Stomach (tissue), 4 donors: ENCODE measurements at regions not wholly inside any gene's neighbourhood (a gene's known extent, or its start where the extent isn't known, plus 50 kb on each side); places are given as distances from the start of the nearest gene placed in this dataset.

Experiments used
- POLR2A ChIP-seq, 4 donors: fragments of 450-650 bp; IDR thresholded peaks; one replicate each; pipeline ENCODE4 v1.6.1; 2016; ENCODE audit warnings: antibody characterized with exemption in 4 of 4, control low read depth in 2 of 4, mild to moderate bottlenecking in 1 of 4, moderate library complexity in 1 of 4
- TF ChIP-seq, protein P1 (sequence below), 7 experiments: fragments of 450-650 bp in 4 of 7; fragments of 200-600 bp in 3 of 7; sonication (generic) in 3 of 7; IDR thresholded peaks; one replicate each; pipeline ENCODE4 v1.5.1; 2016 to 2019; ENCODE audit warnings: antibody characterized with exemption in 7 of 7, control low read depth in 2 of 7, mild to moderate bottlenecking in 1 of 7

DNA sequence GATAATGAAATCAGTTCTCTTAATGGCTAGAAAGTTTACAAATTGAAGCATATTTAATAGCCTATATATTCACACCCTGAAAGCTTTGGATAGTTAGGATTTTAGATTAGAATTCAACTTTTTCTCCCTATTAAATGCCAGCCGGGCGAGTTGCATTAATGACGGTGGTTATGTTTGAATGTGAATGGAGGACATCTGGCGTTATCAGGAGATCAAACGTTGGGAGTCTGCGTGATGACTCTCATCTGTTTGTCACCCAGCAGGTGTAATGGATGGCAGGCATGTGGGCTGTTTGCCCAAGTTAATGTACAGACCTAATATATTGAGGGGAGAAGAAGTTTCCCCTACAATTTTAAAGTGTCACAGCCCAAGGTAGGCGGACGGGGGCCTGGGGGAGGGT is 1227.7 kb upstream of the WWC1 start:
- no peak for TF ChIP-seq POLR2A (IDR thresholded peaks at IDR 0.05)
- TF ChIP-seq, protein P1, sequence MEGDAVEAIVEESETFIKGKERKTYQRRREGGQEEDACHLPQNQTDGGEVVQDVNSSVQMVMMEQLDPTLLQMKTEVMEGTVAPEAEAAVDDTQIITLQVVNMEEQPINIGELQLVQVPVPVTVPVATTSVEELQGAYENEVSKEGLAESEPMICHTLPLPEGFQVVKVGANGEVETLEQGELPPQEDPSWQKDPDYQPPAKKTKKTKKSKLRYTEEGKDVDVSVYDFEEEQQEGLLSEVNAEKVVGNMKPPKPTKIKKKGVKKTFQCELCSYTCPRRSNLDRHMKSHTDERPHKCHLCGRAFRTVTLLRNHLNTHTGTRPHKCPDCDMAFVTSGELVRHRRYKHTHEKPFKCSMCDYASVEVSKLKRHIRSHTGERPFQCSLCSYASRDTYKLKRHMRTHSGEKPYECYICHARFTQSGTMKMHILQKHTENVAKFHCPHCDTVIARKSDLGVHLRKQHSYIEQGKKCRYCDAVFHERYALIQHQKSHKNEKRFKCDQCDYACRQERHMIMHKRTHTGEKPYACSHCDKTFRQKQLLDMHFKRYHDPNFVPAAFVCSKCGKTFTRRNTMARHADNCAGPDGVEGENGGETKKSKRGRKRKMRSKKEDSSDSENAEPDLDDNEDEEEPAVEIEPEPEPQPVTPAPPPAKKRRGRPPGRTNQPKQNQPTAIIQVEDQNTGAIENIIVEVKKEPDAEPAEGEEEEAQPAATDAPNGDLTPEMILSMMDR (IDR thresholded peaks at IDR 0.05): no peak
